Brain microvascular endothelial cell (primary cell): ENCODE measurements at regions not wholly inside any gene's neighbourhood (a gene's known extent, or its start where the extent isn't known, plus 50 kb on each side); places are given as distances from the start of the nearest gene placed in this dataset.

Experiments
- DNase-seq: peaks from one replicate; pipeline ENCODE4 v3.0.0-alpha.2; 2020
- H3K27ac ChIP-seq: fragments of 250-450 bp; sonication (Bioruptor Pico); 2 replicates; pipeline ENCODE4 v1.5.1; 2020; ENCODE audit warnings: mild to moderate bottlenecking, moderate library complexity
- H3K27me3 ChIP-seq: fragments of 250-450 bp; sonication (Bioruptor Pico); replicated peaks from 2 replicates; pipeline ENCODE4 v1.5.1; 2020; ENCODE audit warnings: mild to moderate bottlenecking
- H3K36me3 ChIP-seq: fragments of 250-450 bp; sonication (Bioruptor Pico); replicated peaks from 2 replicates; pipeline ENCODE4 v1.5.1; 2020; ENCODE audit warnings: mild to moderate bottlenecking
- H3K4me3 ChIP-seq: 2 replicates; pipeline ENCODE4 v1.5.1; 2011; ENCODE audit warnings: low read depth, mild to moderate bottlenecking, control low read depth, low read length, moderate library complexity
- CTCF ChIP-seq: IDR thresholded peaks from 2 replicates; pipeline ENCODE4 v1.5.1; 2011; ENCODE audit warnings: low read depth, mild to moderate bottlenecking, moderate library complexity, low read length, control low read depth, inconsistent platforms; ENCODE audit errors: missing control alignments
- in situ Hi-C: cut with HindIII; loops from 2 replicates; pipeline ENCODE4 v1.10.0; 2017; ENCODE audit warnings: low sequenced_read_pairs, low pct_ligation_motif_present

- in situ Hi-C loops = no loop called here
- H3K4me3 ChIP-seq = no peak overlapping the region
Observed at GRCh38 chr14:82419933-82420332, 886.3 kb upstream of the SEL1L start.

GRCh38 chr14:82420871-82421270, 887.2 kb upstream of the SEL1L start:
- DNase-seq = no peak
- Histone ChIP-seq H3K27ac (no peak overlapping the region), H3K36me3 (no peaks in the 10 kb centered on the region), H3K27me3 (no peaks in the 10 kb centered on the region), H3K4me3 (no peak overlapping the region)
- in situ Hi-C loops = no loop called here
- TF ChIP-seq CTCF = no peak

More at GRCh38 chr14:82419933-82420332, 886.3 kb upstream of the SEL1L start:
- Histone ChIP-seq H3K27ac (no peak overlapping the region), H3K27me3 (no peaks in the 10 kb centered on the region), H3K36me3 (no peaks in the 10 kb centered on the region)
- TF ChIP-seq CTCF = no peak
- DNase-seq = no peak

GRCh38 chr14:82421286-82421685, 887.6 kb upstream of the SEL1L start:
- H3K27ac ChIP-seq = no peak overlapping the region
- no peak for DNase-seq
- H3K27me3 ChIP-seq = no peaks in the 10 kb centered on the region
- in situ Hi-C loops = no loop called here
- no peak for TF ChIP-seq CTCF
- H3K36me3 ChIP-seq = no peaks in the 10 kb centered on the region
- no peak overlapping the region for H3K4me3 ChIP-seq

- in situ Hi-C loops = no loop called here
- no peaks in the 10 kb centered on the region for H3K36me3 ChIP-seq
- no peak for DNase-seq
Observed at GRCh38 chr14:82422230-82422629, 888.6 kb upstream of the SEL1L start.

GRCh38 chr14:82425261-82425660, 891.6 kb upstream of the SEL1L start:
- TF ChIP-seq CTCF = no peak
- no peaks in the 10 kb centered on the region for H3K36me3 ChIP-seq
- in situ Hi-C loops = no loop called here
- no peak overlapping the region for H3K4me3 ChIP-seq
- DNase-seq = no peak
- H3K27me3 ChIP-seq = no peaks in the 10 kb centered on the region
- H3K27ac ChIP-seq = no peak overlapping the region

More at GRCh38 chr14:82422230-82422629, 888.6 kb upstream of the SEL1L start:
- no peak overlapping the region for H3K4me3 ChIP-seq
- H3K27me3 ChIP-seq = no peaks in the 10 kb centered on the region
- no peak overlapping the region for H3K27ac ChIP-seq
- TF ChIP-seq CTCF = no peak

- Histone ChIP-seq H3K4me3 (no peak overlapping the region), H3K36me3 (no peaks in the 10 kb centered on the region), H3K27me3 (no peaks in the 10 kb centered on the region), H3K27ac (no peak overlapping the region)
- no peak for DNase-seq
- in situ Hi-C loops = no loop called here
- TF ChIP-seq CTCF = no peak
Observed at GRCh38 chr14:82431031-82431430, 897.4 kb upstream of the SEL1L start.
